Activated CD4-positive, alpha-beta T cell treated with anti-CD3 and anti-CD28 coated beads, Interleukin-2, Interleukin-4, amounts not matched to agents 100 ng/mL and 50 ng/mL, durations not matched to agents 16 hours and 8 hours (primary cell): ENCODE measurements at regions not wholly inside any gene's neighbourhood (a gene's known extent, or its start where the extent isn't known, plus 50 kb on each side); places are given as distances from the start of the nearest gene placed in this dataset.
"Not testable (repeated sequence)": the region's sequence is repeated elsewhere in the genome, so short reads cannot be mapped to it uniquely, and the experiment has no call there.

Experiments used
- DNase-seq: peaks from one replicate; pipeline ENCODE4 v3.0.0-alpha.2; 2020; ENCODE audit warnings: low spot score

- no peak for DNase-seq
These were observed 119.3 kb upstream of the SLC7A14 start for GRCh38 chr3:170705131-170705530.

GRCh38 chr3:170703121-170703588 lies 117.3 kb upstream of the SLC7A14 start:
- DNase-seq, result no peak

DNA sequence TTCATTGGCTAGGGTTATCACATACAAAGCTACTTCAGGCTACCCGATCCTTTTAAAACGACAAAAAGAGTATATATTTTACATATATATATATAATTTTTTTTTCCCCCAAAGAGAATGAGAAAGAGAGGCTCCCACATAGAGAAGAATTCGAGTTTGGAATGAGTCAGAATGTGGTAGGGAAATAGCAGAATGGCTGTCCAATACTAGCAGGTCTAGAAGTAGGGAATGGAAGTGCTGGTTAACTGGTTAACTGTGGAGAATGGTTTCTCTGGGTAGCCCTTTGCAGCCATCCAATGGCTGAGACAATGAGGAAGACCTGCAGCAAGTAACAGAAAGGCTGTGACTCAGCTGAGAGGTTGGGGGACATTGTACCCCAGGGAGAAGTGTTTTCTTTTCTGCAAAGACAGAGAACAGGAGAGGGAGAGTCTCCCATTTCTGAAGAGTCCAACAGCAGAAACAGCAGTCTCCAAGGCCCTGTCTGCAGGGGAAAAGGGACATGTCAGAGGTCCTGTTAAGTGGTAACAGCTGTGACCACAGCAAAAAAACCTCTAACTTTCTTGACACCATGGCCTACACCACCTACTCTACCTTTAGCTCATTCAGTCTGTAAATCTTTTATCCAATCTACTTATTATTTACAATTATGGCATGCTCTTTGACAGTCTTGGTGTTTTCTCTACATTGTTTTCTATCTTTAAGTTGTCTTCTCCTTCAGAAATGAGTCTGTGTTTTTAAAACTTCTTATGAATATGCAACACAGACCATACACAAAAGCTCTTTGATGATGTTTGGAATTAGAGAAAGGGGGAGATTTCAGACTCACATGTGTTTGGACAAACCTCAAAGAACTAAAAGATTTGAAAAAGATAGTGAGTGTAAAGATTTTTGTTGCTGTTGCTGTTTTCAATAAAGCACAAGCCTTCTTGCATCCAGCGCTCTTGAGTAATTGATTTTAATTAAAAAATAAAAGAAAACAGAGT lies 116.1 kb upstream of the SLC7A14 start:
- DNase-seq, result no peak

DNA sequence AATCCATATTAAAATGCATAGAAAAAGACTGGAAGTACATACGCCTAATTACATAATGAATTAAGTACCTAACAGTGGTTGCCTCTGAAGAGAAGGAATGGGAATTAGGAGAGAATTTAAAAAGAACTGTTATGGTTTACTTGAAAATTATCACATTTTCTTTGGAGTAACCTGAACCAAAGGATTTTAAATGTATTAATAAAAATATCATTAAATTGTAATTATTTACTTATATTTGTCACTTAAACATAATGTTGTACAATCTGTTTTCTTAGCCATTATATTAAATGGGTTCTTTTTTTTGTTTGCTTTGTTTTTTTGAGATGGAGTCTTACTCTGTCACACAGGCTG lies 114.2 kb upstream of the SLC7A14 start:
- DNase-seq, result no peak

GRCh38 chr3:170699158-170700053 lies 113.5 kb upstream of the SLC7A14 start:
- no peak for DNase-seq

- no peak for DNase-seq
These were observed 112.0 kb upstream of the SLC7A14 start for GRCh38 chr3:170697908-170698307.

DNA sequence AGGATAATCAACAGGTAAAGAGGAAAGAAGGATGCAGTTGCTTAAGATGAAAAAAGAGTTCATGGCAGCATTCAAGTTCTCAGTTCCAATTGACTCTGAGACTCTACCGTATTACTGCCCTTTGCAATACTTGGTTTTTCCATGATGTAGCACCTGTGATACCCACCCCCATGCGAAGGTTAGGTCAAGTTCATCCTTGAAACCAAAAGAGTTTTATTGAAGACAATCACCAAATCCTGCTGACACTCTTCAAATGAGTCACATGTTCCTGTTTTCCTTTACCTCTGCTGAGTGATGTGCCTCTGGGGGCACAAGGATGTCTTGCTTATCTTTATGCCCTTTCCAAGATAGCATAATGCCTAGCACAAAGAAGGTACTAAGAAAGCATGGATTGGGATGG lies 111.3 kb upstream of the SLC7A14 start:
- DNase-seq, result no peak

DNA sequence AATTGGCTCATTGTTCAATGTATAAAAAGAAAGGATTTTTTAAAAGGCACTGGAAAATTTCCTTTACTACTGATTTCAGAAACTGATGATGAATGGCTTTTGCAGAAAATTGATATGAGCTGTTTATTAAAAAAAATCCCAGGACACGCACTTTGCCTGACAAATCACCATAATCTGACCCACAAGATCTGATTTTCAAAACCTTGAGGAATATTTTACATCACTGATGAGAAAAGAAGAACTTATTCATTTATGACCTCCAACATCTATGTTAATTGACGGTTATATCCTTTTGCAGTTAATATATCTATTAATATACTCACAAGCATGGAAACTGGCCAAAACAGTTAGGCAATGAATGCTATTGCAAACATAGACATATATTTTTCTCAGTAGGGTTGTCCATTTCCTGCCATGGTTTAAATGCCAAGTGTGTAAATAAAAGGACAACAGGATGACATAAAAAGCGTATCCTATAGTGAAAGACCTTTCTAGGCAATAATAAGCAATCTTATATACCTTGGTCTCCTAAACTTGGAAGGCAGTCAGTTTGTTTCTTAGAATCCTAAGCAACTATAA lies 109.7 kb upstream of the SLC7A14 start:
- DNase-seq, result no peak

DNA sequence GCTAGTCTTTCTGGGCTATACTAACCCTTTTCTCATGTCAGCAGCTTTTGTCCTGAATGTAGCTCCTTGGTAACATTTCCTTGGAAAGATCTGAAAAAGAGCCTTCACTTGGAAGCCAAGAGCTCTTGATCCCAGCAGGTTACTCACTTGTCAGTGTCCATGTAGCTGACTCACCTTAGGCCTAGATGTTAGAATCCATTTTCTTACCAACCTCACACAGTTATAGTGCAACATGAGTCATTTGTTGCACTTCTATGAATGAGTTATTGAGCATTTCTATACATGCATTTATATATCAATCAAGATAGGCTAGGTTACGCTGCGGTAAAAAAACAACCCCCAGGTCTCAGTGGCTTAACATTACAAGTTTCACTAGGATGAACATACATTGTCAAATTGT lies 106.8 kb upstream of the SLC7A14 start:
- peak; percentile 20 for DNase-seq

DNA sequence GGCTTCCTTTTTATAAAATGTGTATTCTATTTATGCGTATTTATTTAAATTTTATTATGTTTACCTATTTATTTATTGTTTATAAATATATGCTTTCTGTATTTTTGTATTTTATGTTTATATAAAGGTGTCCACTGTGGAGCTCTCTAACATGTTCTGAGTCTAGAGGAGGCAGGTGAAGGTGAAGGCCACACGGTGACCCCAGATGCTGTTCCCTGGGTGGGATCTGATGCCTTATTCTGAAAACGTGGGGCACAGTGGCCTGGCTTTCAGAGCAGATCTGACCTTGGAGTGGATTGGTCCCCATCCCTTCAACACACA lies 104.7 kb upstream of the SLC7A14 start:
- DNase-seq, result no peak

DNA sequence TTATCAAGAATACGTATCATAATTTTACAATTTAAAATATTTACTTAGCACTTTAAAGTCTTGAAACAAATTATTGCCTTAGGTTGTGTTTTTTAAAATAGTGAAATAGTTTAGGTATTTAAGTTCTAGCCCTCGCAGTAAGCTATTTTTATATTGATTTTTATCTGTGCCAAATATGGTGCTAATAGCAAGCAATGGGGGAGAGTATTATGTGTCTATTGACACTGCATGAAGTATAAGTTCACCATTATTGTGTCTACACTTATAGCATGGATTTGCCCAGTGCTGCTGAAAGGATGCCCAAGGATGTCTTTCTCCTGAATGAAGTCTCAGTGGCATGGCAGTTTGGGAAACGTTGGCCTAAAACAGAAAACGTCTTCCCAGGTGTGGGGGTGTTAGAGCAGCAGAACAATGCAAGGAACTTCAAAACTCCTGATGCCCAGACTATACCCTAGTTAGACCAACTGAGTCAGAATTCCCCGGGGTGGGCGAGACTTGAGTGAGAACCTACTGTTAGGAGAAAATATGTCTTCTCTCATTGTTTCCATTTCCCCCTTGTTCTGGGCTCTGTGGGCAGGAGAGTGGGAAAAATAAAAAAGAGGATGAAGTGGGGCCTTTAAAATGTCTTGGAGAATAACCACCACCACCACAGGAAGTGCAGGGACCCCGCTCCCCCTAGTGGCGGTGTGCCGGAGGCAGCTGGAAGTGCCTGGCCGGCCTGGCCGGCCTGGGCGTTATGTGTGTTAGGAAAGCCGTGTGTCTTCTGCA lies 104.2 kb upstream of the SLC7A14 start:
- DNase-seq, result peak; percentile 26

GRCh38 chr3:170689296-170689829 lies 103.5 kb upstream of the SLC7A14 start:
- DNase-seq, result no peak

DNA sequence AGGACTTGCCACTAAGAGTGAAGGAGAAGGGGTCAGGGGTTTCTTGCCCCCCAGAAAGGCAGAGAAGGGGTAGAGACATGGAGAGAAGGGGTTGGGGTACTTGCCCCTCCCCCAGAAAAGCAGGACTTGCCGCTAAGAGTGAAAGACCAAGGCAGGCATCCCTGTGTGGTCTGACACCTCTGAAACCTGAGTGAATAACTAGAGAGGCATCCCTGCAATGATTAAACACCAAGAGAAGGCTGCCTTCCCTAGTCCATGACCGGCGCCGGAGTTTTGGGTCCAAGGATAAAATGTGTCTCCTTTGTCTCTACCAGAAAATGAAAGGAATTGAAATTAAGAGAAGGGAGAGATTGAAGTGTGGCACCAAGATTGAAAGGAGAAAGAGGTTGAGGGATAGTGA lies 102.3 kb upstream of the SLC7A14 start:
- not testable (repeated sequence) for DNase-seq

DNA sequence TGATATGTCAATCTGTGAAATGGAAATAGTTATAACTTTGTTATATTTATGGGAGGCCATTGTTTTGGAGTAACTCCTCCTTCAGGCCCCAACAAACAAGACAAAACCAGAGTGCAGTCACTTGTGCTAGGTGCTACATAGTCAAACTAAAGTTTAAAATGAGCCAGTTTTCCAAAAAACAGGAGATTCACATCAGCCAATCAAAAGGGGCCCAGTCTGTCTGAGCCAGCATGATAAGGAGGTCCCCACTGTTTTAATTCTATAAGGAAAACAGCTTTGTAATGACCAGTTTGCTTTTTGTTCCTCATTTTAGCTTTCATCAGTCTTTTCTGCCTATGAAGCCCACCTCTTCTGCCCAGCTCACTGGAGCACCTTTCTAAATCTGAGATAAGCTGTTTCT lies 94.7 kb upstream of the SLC7A14 start:
- DNase-seq, result no peak

DNA sequence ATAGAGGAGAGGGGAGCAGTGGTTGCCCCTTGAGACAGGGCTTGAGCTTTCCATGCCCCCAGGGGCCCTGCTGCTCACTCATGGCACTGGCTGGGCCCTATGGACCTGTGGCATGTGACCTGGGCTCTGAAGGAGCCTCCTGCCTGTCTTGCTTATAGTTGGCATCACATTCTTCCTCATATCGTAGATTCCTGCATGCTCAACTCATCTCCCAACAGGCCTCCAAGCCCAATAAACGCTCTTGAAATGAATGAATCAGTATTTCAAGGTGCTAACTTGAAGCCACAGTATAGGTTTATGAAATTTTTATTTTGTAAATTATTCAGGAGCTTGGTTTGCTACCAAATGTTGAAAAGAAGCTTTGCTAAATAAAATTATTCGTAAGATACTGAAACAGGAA lies 93.3 kb upstream of the SLC7A14 start:
- DNase-seq, result no peak

GRCh38 chr3:170670504-170670903 lies 84.6 kb upstream of the SLC7A14 start:
- no peak for DNase-seq

DNA sequence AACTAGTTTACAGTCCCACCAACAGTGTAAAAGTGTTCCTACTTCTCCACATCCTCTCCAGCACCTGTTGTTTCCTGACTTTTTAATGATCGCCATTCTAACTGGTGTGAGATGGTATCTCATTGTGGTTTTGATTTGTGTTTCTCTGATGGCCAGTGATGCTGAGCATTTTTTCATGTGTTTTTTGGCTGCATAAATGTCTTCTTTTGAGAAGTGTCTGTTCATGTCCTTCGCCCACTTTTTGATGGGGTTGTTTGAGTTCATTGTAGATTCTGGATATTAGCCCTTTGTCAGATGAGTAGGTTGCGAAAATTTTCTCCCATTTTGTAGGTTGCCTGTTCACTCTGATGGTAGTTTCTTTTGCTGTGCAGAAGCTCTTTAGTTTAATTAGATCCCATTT lies 77.1 kb upstream of the SLC7A14 start:
- DNase-seq, result not testable (repeated sequence)

GRCh38 chr3:170660139-170660538 lies 74.3 kb upstream of the SLC7A14 start:
- DNase-seq, result no peak

DNA sequence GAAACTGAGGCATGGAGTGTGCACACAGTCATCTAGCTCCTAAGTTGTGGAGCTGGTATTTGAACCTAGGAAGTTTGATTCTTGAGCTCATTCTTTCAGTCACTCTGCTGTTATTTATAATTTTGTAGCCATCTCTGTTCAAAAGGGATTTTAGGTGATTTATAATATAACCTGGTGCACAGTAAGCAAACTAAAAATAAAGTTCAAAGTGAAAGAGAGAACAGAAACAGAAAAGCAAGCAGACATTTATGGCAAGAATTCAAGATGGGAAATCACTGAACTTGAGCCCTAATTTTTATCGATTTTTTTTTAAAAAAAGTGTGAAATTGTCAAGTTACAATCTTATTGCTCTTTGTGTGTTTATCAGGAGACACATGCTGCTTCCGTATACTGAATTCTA lies 71.4 kb upstream of the SLC7A14 start:
- DNase-seq, result no peak

DNA sequence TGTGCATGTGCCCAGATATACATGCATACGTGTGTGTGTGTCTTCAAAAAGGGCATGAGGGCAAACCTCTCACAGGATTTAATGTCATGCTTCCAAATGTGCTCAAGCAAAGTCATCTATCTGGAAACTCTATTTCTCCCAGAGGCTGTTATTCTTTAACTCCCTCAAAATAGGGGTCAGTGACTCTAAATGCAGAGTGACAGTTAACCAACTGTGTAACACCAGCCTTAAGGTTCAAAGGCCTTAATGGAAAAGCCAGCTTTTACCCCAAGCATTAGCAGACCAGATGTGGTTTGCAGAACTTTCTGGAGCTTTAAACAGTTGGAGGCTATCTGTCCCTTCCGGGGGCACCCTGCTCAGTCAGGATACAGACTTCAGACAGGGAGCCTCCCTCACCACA lies 70.4 kb upstream of the SLC7A14 start:
- DNase-seq, result no peak

- no peak for DNase-seq
These were observed 67.9 kb upstream of the SLC7A14 start for GRCh38 chr3:170653801-170654200.
